CD4-positive, alpha-beta T cell treated with Interleukin-6 for 4 hours (primary cell): ENCODE measurements at regions not wholly inside any gene's neighbourhood (a gene's known extent, or its start where the extent isn't known, plus 50 kb on each side); places are given as distances from the start of the nearest gene placed in this dataset.
"Not testable (repeated sequence)": the region's sequence is repeated elsewhere in the genome, so short reads cannot be mapped to it uniquely, and the experiment has no call there.

ENCODE experiments used
- DNase-seq: peaks from one replicate; pipeline ENCODE4 v3.0.0-alpha.2; 2020; ENCODE audit warnings: mixed read lengths

DNA sequence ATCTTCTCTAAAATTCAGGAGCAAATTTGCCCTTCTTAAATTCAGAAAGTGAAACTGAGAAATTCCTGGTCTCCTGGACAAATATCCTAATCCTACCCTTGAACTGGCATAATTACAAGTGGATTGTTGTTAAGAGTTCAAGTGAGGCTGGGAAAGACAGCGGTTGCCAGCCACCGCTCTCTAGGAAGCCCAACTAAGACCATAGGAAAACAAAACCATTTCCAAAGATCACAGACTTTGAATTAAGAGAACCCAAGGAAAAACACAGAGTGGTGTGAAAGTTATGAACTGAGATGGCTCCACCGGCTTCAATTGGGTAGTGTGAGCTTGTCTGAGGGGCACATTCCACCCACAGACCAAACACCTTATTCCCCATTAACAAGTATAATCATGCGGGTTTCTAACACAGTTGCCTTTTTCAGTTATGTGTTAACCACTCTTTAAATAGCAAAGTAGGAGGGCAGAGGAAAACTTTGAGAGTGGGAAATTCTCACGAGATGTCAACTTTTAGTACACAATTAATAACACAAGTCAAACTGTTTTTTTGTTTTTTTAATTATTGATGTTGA, 1628.8 kb upstream of the SEL1L start:
- DNase-seq: no peak

GRCh38 chr14:83163016-83163415, 1629.4 kb upstream of the SEL1L start:
- no peak for DNase-seq

DNA sequence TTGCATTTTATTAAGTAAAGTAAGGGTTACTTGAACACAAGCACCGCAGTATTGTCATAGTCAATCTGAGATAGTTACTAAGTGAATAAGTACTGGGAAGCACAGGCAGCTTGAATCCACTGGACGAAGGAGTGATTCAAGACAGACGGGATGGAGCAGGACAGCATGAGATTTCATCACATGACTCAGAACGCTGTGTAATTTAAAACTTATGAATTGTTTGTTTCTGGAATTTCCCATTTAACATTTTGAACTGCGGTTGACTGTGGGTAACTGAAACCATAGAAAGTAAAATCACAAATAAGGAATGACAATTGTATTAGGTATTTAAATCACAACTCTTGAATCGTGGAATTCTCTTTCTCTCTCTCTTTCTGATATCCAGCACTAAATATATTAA, 1630.4 kb upstream of the SEL1L start:
- DNase-seq: no peak

DNA sequence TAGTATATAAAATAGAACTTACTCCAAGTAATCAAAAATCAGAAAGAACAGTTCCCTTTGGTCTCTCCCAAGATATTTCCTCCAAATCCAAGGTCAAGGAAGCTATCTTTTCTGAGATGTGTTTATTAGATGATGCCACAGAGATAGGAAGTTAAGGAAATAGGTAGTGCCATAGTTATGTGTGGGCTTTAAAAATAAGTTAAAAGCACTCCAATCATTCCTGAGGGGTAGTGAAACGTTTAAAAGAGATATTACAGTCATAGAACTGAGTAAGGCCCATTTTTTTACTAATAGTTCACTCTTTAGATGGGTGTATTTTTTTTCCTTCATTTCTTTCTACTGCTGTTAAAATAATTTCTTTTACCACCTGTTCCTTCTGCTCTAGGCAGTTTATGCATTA, 1630.9 kb upstream of the SEL1L start:
- DNase-seq: no peak

GRCh38 chr14:83170165-83170564, 1636.5 kb upstream of the SEL1L start:
- DNase-seq: no peak

DNA sequence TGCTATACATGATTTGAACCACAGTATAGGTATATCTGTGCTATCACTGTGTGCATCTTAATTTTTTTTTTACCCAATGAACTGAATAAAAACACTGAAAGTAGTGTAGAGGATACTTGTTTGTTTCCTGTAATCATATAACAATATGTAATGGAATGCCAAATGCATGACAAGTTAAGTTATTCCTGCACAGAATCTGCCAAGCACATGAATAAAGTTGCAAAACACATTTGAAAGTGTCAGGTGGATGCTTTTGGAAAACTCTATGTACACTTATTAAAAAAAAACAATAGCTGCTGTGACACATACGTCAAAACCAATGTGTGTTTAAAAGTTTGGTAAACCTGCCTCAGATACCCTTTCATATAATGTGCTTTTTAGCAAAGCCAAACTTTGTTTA, 1638.1 kb upstream of the SEL1L start:
- no peak for DNase-seq

- no peak for DNase-seq
Measured at GRCh38 chr14:83172363-83172762, 1638.7 kb upstream of the SEL1L start.

GRCh38 chr14:83173687-83174086, 1640.0 kb upstream of the SEL1L start:
- no peak for DNase-seq

DNA sequence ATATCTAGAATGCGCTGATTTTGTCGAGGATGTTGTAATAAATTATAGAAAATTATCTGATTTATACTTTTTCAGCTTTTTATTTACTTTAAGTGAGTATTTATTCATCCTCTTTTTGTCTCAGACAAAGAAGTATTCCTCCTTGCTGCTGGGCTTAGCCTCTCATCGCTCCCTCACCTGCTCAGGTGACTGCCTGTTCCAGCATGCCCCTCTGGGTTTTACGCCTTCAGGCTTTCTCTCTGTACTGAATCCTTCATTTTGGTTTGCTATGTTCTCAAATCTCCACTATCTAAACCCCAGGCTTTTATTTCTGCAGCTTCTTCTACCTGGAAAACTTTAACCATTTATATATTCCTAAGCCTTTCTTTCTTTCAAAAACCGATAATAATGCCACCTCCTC, 1650.9 kb upstream of the SEL1L start:
- DNase-seq: no peak

DNA sequence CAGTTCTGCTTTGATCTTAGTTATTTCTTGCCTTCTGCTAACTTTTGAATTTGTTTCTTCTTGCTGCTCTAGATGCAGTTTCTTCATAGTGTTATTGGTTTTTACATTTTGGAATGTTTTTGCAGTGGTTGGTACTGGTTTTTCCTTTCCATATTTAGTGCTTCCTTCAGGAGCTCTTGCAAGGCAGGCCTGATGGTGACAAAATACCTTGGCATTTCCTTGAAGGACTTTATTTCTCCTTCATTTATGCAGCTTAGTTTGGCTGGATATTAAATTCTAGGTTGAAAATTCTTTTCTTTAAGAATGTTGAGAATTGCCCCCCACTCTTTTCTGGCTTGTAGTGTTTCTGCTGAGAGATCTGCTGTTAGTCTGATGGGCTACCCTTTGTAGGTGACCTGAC, 1654.7 kb upstream of the SEL1L start:
- DNase-seq: not testable (repeated sequence)

- DNase-seq: no peak
Measured at GRCh38 chr14:83196236-83196635, 1662.6 kb upstream of the SEL1L start.

DNA sequence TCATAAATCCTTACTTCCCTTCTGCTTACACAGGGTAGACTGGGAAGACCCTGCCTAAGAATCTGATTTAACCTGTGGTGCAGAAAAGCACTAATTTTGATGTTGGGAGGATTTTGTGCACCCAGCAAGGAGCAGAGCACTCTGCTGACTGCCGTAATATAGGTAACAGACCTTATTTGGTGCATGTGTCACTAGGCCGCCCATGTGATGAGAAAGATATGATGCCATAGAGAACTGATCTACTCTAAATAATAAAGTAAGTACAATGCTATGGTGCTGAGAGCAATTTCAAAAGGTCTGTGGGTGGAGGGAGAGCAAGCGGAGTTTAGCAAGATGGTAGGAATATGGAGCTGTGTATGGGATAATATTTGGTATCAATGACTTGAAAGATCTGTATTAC, 1663.6 kb upstream of the SEL1L start:
- no peak for DNase-seq

DNA sequence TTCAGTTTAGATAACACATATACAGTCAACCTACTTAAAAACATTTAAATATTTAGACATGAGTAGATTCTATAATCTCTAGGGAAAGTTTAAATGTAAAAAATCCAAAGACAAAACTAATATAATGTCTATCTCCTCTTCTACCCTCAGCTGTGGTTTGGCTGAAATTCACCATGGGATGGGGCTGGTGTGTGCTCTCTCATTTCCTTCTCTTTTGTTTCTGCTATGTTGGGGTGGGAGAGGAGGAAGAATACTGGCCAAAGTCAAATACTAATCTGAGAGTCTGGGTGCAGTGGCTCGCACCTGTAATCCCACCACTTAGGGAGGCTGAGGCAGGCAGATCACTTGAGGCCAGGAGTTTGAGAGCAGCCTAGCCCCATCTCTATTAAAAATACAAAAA, 1673.9 kb upstream of the SEL1L start:
- DNase-seq: no peak

- no peak for DNase-seq
Measured at GRCh38 chr14:83208341-83208740, 1674.7 kb upstream of the SEL1L start.

DNA sequence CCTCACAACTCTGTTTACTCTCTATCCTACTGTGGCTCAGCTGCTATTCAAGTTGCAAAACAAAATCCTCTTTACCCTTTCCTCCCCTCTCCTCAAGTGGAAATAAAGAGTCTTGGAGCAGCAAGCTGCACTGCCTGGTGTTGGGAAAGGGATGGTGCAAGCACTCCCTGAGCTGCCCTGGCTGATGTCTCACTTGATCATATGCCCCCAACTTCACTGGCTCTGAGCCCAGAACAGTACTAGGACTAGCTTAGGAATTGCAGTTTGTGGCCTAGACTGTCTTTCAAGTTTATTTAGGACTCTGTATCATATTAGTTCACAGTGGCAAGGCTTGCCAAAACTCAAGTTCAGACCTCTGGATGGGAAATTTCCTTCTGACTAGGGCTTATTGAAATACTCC, 1683.8 kb upstream of the SEL1L start:
- DNase-seq: no peak

- no peak for DNase-seq
Measured at GRCh38 chr14:83247924-83248639, 1714.4 kb upstream of the SEL1L start.

GRCh38 chr14:83251402-83251801, 1717.7 kb upstream of the SEL1L start:
- no peak for DNase-seq

DNA sequence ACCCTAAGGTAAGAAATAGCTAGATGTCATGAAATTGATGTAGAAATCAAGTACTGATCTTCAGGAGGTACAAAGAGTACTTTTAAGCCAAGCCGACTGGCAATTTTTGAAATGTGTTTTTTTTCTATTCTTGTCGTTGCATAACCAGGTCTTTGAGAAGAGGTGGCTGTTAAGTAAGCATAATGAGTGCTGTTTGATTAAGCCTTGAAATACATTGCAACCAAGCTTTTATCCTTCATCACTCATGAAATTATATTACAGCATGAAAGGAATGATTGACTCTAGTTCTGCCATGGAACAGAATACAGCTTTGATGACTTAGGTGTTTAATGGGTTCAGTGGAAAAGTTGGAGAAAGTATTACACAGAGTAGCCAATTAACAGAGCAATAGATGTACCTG, 1720.2 kb upstream of the SEL1L start:
- DNase-seq: no peak

DNA sequence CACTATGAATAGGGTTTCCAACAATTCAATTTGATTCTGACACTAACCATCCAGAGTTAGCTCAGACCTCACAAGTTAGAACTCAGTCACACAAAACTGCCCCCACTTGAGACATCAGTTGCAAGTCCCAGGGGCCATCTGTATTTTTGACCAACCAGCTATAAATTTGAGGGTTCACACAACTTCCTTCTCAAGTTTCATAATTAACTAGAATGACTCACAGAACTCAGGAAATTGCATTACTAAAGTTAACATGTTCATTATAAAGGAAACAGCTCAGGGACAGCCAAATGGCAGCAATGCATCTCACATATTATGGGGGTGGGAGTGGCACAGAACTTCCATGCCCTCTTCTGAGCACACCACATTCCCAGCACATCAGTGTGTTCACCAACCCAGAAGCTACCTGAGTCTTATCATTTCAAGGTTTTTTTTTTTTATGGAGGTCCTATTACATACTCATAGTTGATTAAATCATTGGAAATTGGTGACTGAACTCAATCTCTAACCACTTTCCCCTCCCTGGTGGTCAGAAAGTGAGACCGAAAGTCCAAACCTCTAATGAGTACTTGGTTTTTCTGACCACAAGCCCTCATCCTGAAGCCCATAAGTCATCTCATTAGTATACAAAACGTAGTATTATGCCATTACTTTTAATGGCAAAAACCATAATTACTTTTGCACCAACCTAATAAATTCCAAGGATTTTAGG, 1721.5 kb upstream of the SEL1L start:
- no peak for DNase-seq

- no peak for DNase-seq
Measured at GRCh38 chr14:83255727-83256090, 1722.1 kb upstream of the SEL1L start.

GRCh38 chr14:83257466-83258439, 1724.1 kb upstream of the SEL1L start:
- DNase-seq: no peak

DNA sequence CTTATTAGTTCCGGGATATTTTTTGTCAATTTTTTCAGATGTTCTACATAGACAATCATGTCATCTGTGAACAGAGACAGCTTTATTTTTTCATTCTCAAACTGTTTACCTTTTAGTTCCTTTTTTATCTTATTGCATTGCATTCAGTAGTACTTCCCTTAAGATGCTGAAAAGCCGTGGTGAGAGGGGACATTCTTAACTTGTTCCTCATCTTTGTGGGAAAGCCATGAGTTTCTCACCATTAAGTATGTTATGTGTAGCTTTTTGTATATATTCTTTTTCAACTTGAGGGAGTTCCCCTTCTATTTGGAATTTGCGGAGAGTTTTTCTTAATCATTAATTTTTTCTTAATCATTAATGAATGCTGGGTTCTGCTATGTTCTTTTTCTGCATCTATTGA, 1727.1 kb upstream of the SEL1L start:
- no peak for DNase-seq

DNA sequence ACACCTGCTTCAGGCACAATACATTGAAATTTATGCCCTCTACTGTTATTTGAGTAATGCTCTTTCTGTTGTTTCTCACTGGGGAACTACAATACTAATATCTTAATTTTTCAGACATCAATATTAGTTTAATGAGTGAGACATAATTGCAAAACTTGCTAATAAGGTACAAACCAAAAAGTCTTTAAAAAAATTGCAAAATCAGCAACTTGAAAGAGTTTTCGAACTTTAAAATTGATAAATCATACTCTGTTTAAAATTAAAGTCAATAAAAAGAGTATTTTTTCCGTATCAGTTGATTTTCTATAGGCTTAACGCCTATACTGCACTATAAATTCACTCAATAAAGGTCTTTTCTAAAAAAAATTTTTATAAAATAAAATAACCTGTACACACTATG, 1735.9 kb upstream of the SEL1L start:
- no peak for DNase-seq
